MM.1S (cell line): ENCODE measurements at regions not wholly inside any gene's neighbourhood (a gene's known extent, or its start where the extent isn't known, plus 50 kb on each side); places are given as distances from the start of the nearest gene placed in this dataset.

Experiments used
- DNase-seq: peaks from one replicate; pipeline ENCODE4 v3.0.0-alpha.2; 2015
- H2AFZ ChIP-seq: fragments of 300-600 bp; sonication (generic); 2 replicates; pipeline ENCODE4 v1.6.0; 2016; ENCODE audit warnings: antibody characterized with exemption, low read length
- H3F3A ChIP-seq: fragments of 300-600 bp; sonication (generic); 2 replicates; pipeline ENCODE4 v1.6.1; 2016; ENCODE audit warnings: mild to moderate bottlenecking, antibody characterized with exemption, low read length, moderate library complexity, mixed read lengths; ENCODE audit not compliant: insufficient read depth
- H3K27ac ChIP-seq: fragments of 300-600 bp; sonication (generic); 2 replicates; pipeline ENCODE4 v1.5.1; 2016; ENCODE audit warnings: mild to moderate bottlenecking, low read length
- H3K27me3 ChIP-seq: fragments of 300-600 bp; sonication (generic); replicated peaks from 2 replicates; pipeline ENCODE4 v1.6.0; 2016; ENCODE audit warnings: low read length; ENCODE audit not compliant: insufficient read depth
- H3K36me3 ChIP-seq: fragments of 300-600 bp; sonication (generic); replicated peaks from 2 replicates; pipeline ENCODE4 v1.6.1; 2016; ENCODE audit warnings: mild to moderate bottlenecking, low read length, mixed read lengths; ENCODE audit not compliant: insufficient read depth
- H3K4me1 ChIP-seq: fragments of 300-600 bp; sonication (generic); 2 replicates; pipeline ENCODE4 v1.6.1; 2016; ENCODE audit warnings: low read length, mixed read lengths
- H3K4me2 ChIP-seq: fragments of 300-600 bp; sonication (generic); 2 replicates; pipeline ENCODE4 v1.6.0; 2016; ENCODE audit warnings: low read depth, low read length
- H3K4me3 ChIP-seq: fragments of 300-600 bp; sonication (generic); 2 replicates; pipeline ENCODE4 v1.5.1; 2016; ENCODE audit warnings: low read length, mixed read lengths
- H3K79me2 ChIP-seq: fragments of 300-600 bp; sonication (generic); 2 replicates; pipeline ENCODE4 v1.6.1; 2016; ENCODE audit warnings: mixed run types, low read length, mixed read lengths
- H3K9ac ChIP-seq: fragments of 300-600 bp; sonication (generic); 2 replicates; pipeline ENCODE4 v1.6.1; 2016; ENCODE audit warnings: low read length, mixed read lengths
- H3K9me2 ChIP-seq: fragments of 300-600 bp; sonication (generic); replicated peaks from 2 replicates; pipeline ENCODE4 v1.6.1; 2016; ENCODE audit warnings: mild to moderate bottlenecking, low read length, mixed read lengths; ENCODE audit not compliant: insufficient read depth
- H3K9me3 ChIP-seq: fragments of 300-600 bp; sonication (generic); replicated peaks from 2 replicates; pipeline ENCODE4 v1.6.1; 2016; ENCODE audit warnings: mild to moderate bottlenecking, low read length, mixed read lengths; ENCODE audit not compliant: insufficient read depth
- H4K20me1 ChIP-seq: fragments of 300-600 bp; sonication (generic); 2 replicates; pipeline ENCODE4 v1.6.1; 2016; ENCODE audit warnings: mild to moderate bottlenecking, low read length, moderate library complexity, mixed read lengths; ENCODE audit not compliant: insufficient read depth
- EZH2 ChIP-seq: fragments of 300-600 bp; sonication (generic); optimal IDR thresholded peaks from 2 replicates; pipeline ENCODE3; 2017; ENCODE audit warnings: low read depth, mild to moderate bottlenecking, antibody characterized with exemption, low read length, mixed read lengths
- EZH2phosphoT487 ChIP-seq: fragments of 300-600 bp; sonication (generic); IDR thresholded peaks from 2 replicates; pipeline ENCODE4 v1.6.1; 2018; ENCODE audit warnings: antibody characterized with exemption, low read length
- TF ChIP-seq, protein P1 (sequence below): fragments of 300-600 bp; sonication (generic); IDR thresholded peaks from 2 replicates; pipeline ENCODE4 v1.5.1; 2016; ENCODE audit warnings: antibody characterized with exemption, low read length, mixed read lengths

DNA sequence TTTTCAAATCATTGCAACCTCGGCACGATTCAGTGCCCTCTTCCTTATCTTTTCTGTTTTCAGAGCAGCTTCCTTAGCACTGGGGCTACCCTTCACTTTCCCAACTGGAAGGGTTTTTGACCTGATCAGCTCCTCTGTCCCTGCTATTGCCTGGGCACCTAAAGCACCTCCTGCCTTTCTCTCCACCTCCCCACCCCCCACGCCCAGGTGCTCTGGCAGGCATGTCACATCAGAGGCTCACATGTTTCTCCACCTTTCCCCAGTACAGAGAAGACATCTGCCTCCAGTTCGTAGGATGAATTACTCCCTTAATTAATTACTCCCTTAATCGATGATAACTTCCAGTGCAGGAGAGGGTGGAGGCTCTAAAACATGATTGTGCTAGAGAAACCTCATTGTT is 88.7 kb upstream of the LCLAT1 start:
- no peaks in the 10 kb centered on the region for H3F3A ChIP-seq
- no peak overlapping the region for H3K4me3 ChIP-seq
- H2AFZ ChIP-seq: no peak overlapping the region
- no peaks in the 10 kb centered on the region for H3K9me3 ChIP-seq
- no peaks in the 10 kb centered on the region for H3K79me2 ChIP-seq
- no peak overlapping the region for H3K9ac ChIP-seq
- DNase-seq: no peak
- no peaks in the 10 kb centered on the region for H3K4me1 ChIP-seq
- no peaks in the 10 kb centered on the region for H4K20me1 ChIP-seq
- H3K4me2 ChIP-seq: no peak overlapping the region
- no peak overlapping the region for H3K27ac ChIP-seq
- no peaks in the 10 kb centered on the region for H3K36me3 ChIP-seq
- no peaks in the 10 kb centered on the region for H3K27me3 ChIP-seq
- no peaks in the 10 kb centered on the region for H3K9me2 ChIP-seq
- no peak for TF ChIP-seq EZH2

DNA sequence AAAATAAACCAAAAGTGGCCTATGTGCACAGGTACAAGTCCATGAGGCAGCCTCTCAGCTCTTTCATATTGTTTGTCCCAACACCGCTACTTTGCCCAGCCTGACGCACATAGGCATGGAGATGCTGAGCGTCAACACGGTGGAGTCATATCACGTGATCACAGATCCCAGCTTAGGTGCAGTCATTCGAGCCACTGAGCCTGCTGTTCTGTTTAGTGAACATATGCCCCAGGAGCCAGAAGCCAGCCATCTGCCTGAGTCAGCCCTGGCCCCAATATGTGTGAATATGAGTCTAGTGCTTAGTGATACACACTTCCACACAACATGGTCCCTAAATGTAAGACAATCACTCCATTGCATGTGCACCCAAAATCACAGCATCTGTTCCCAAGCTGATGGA is 88.2 kb upstream of the LCLAT1 start:
- H3K4me2 ChIP-seq: no peak overlapping the region
- no peaks in the 10 kb centered on the region for H3K79me2 ChIP-seq
- H3K27me3 ChIP-seq: no peaks in the 10 kb centered on the region
- no peak overlapping the region for H3K4me3 ChIP-seq
- H3K9me3 ChIP-seq: no peaks in the 10 kb centered on the region
- no peak overlapping the region for H2AFZ ChIP-seq
- TF ChIP-seq EZH2 (no peak), EZH2phosphoT487 (no peak)
- TF ChIP-seq, protein P1, sequence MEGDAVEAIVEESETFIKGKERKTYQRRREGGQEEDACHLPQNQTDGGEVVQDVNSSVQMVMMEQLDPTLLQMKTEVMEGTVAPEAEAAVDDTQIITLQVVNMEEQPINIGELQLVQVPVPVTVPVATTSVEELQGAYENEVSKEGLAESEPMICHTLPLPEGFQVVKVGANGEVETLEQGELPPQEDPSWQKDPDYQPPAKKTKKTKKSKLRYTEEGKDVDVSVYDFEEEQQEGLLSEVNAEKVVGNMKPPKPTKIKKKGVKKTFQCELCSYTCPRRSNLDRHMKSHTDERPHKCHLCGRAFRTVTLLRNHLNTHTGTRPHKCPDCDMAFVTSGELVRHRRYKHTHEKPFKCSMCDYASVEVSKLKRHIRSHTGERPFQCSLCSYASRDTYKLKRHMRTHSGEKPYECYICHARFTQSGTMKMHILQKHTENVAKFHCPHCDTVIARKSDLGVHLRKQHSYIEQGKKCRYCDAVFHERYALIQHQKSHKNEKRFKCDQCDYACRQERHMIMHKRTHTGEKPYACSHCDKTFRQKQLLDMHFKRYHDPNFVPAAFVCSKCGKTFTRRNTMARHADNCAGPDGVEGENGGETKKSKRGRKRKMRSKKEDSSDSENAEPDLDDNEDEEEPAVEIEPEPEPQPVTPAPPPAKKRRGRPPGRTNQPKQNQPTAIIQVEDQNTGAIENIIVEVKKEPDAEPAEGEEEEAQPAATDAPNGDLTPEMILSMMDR: no peak
- H3K4me1 ChIP-seq: no peaks in the 10 kb centered on the region
- H3K27ac ChIP-seq: no peak overlapping the region
- no peak overlapping the region for H3K9ac ChIP-seq
- H3K36me3 ChIP-seq: no peaks in the 10 kb centered on the region
- DNase-seq: no peak
- H3F3A ChIP-seq: no peaks in the 10 kb centered on the region
- no peaks in the 10 kb centered on the region for H3K9me2 ChIP-seq
- no peaks in the 10 kb centered on the region for H4K20me1 ChIP-seq

DNA sequence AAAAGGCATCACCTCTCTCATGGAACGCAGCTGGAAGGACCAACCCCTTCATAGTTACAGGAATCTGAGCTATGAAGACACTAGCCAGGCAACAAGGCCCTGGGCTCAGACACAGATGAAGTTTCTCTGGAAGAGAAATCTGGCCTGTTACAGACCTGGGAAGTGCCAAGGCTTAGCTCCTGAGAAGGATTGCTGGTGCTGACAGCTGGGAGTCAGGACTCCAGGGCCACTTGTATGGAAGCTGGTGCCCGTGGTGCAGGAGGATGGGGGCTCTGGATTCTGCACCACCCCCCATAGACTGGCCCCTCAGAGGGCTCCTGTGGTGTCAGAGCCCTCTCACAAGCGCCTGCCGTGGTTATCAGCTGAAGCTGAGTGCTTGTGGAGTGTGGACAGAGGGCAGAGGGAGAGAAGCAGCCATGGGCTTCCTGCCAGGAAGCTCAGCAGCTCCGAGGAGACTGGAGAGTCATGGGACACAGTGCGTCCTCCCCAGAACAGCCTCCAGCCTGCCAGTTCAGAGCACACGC is 87.3 kb upstream of the LCLAT1 start:
- Histone ChIP-seq H3K4me2 (no peak overlapping the region), H4K20me1 (no peaks in the 10 kb centered on the region), H3K27ac (no peak overlapping the region), H3K4me1 (no peaks in the 10 kb centered on the region), H3K79me2 (no peaks in the 10 kb centered on the region), H2AFZ (no peak overlapping the region), H3K9ac (no peak overlapping the region), H3K9me3 (no peaks in the 10 kb centered on the region), H3K4me3 (no peak overlapping the region), H3K27me3 (no peaks in the 10 kb centered on the region), H3K36me3 (no peaks in the 10 kb centered on the region), H3F3A (no peaks in the 10 kb centered on the region), H3K9me2 (no peaks in the 10 kb centered on the region)
- no peak for TF ChIP-seq EZH2phosphoT487
- TF ChIP-seq EZH2: no peak
- TF ChIP-seq, protein P1: no peak
- no peak for DNase-seq

DNA sequence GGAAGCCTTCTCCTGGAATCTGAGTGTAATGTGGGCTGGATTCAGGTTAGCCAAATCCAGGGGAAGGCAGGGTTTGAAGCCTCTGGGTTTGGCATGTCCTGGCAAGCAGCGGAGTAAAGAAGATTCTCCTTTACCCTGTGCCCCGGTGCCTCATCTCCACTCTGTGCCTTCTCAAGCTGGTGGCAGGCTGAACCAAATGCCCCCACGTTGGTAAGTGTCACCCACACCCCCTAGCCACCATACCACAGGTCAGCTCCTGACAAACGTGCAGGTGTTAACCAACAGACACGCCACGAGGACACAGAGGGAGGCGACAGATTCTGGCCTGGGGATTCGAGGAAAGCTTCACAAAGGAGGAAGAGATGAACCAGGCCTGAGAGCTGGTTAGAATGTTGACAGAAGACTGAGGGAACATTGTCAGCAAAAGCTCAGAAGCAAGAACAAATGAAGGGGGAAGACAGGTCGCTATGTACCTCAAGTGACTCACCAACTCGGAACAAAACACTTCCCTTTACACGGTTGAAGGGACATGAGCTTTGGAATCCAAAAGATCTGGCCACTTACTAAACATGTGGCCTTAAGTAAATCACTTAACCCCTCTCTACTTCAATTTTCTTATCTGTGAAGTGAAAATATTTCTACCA is 85.2 kb upstream of the LCLAT1 start:
- Histone ChIP-seq H3K79me2 (no peaks in the 10 kb centered on the region), H4K20me1 (no peaks in the 10 kb centered on the region), H3K4me3 (no peak overlapping the region), H3K4me1 (no peaks in the 10 kb centered on the region), H3K36me3 (no peaks in the 10 kb centered on the region), H3K27ac (no peak overlapping the region), H3F3A (no peaks in the 10 kb centered on the region), H3K9me2 (no peaks in the 10 kb centered on the region), H2AFZ (no peak overlapping the region), H3K27me3 (no peaks in the 10 kb centered on the region), H3K9me3 (no peaks in the 10 kb centered on the region), H3K9ac (no peak overlapping the region), H3K4me2 (no peak overlapping the region)
- DNase-seq: no peak
- TF ChIP-seq EZH2 (no peak), EZH2phosphoT487 (no peak)
